Colon (tissue), 2 donors: ENCODE measurements at regions not wholly inside any gene's neighbourhood (a gene's known extent, or its start where the extent isn't known, plus 50 kb on each side); places are given as distances from the start of the nearest gene placed in this dataset.
"Not testable (repeated sequence)": the region's sequence is repeated elsewhere in the genome, so short reads cannot be mapped to it uniquely, and the experiment has no call there.

Experiments used
- FAIRE-seq: peaks from 2 replicates; lab custom pipeline; 2012; peaks lifted over from hg19 to GRCh38; lab: Jason Lieb, UNC
- donor health status: control.
- donor health status: control.

- not testable (repeated sequence) for FAIRE-seq
These were observed 213.2 kb downstream of the BANP start for GRCh38 chr16:88164196-88165039.

- not testable (repeated sequence) for FAIRE-seq
These were observed 213.9 kb downstream of the BANP start for GRCh38 chr16:88165040-88165544.

GRCh38 chr16:88165683-88166082 is 214.4 kb downstream of the BANP start:
- FAIRE-seq = not testable (repeated sequence)

- FAIRE-seq = not testable (repeated sequence)
These were observed 215.1 kb downstream of the BANP start for GRCh38 chr16:88166209-88166773.

- not testable (repeated sequence) for FAIRE-seq
These were observed 214.8 kb upstream of the ZNF469 start for GRCh38 chr16:88167798-88168556.

- FAIRE-seq = not testable (repeated sequence)
These were observed 214.2 kb upstream of the ZNF469 start for GRCh38 chr16:88168557-88168949.

- not testable (repeated sequence) for FAIRE-seq
These were observed 213.5 kb upstream of the ZNF469 start for GRCh38 chr16:88169136-88169830.

- FAIRE-seq = not testable (repeated sequence)
These were observed 213.0 kb upstream of the ZNF469 start for GRCh38 chr16:88169831-88170165.

- FAIRE-seq = no peak
These were observed 212.2 kb upstream of the ZNF469 start for GRCh38 chr16:88170528-88170991.

- FAIRE-seq = not testable (repeated sequence)
These were observed 211.6 kb upstream of the ZNF469 start for GRCh38 chr16:88171126-88171525.

GRCh38 chr16:88176184-88176583 is 206.6 kb upstream of the ZNF469 start:
- not testable (repeated sequence) for FAIRE-seq

- FAIRE-seq = not testable (repeated sequence)
These were observed 206.1 kb upstream of the ZNF469 start for GRCh38 chr16:88176591-88177180.

GRCh38 chr16:88178251-88178650 is 204.5 kb upstream of the ZNF469 start:
- not testable (repeated sequence) for FAIRE-seq

- FAIRE-seq = not testable (repeated sequence)
These were observed 203.9 kb upstream of the ZNF469 start for GRCh38 chr16:88178896-88179295.

GRCh38 chr16:88182967-88183881 is 199.5 kb upstream of the ZNF469 start:
- not testable (repeated sequence) for FAIRE-seq

- FAIRE-seq = not testable (repeated sequence)
These were observed 198.7 kb upstream of the ZNF469 start for GRCh38 chr16:88184053-88184452.

- not testable (repeated sequence) for FAIRE-seq
These were observed 198.0 kb upstream of the ZNF469 start for GRCh38 chr16:88184566-88185355.

GRCh38 chr16:88185406-88185805 is 197.4 kb upstream of the ZNF469 start:
- FAIRE-seq = not testable (repeated sequence)
